MCF 10A (cell line): ENCODE measurements at regions not wholly inside any gene's neighbourhood (a gene's known extent, or its start where the extent isn't known, plus 50 kb on each side); places are given as distances from the start of the nearest gene placed in this dataset.

Experiments
- BruUV-seq: library from RNA; stranded (reverse); fragments of 400-500 nt; replicated peaks from 2 replicates; lab custom pipeline; 2021; lab: Mats Ljungman, UMichigan
- CTCF ChIA-PET: fragments of 300-600 bp; sonication (Branson Sonifier 250); formaldehyde crosslinking; extraction: SDS; loops from one replicate; lab custom pipeline; 2021; ENCODE audit warnings: antibody characterized with exemption, inconsistent platforms; lab: Yijun Ruan, JAX
- POLR2A ChIA-PET: fragments of 300-600, 350-650 bp; sonication (Branson Sonifier 250); formaldehyde crosslinking; extraction: SDS; loops from one replicate; lab custom pipeline; 2020; ENCODE audit warnings: antibody characterized with exemption, inconsistent platforms; lab: Yijun Ruan, JAX
- DNase-seq: peaks from one replicate; pipeline ENCODE4 v3.0.0-alpha.2; 2018; ENCODE audit not compliant: unreplicated experiment
- H3K27ac Mint-ChIP-seq: one replicate; pipeline ENCODE4 v1.8.0; 2022; ENCODE audit warnings: mild to moderate bottlenecking, low read depth, mixed read lengths; ENCODE audit not compliant: unreplicated experiment
- H3K27me3 Mint-ChIP-seq: one replicate; pipeline ENCODE4 v1.8.0; 2022; ENCODE audit warnings: mixed read lengths; ENCODE audit not compliant: insufficient read depth, unreplicated experiment
- H3K36me3 Mint-ChIP-seq: one replicate; pipeline ENCODE4 v1.8.0; 2022; ENCODE audit warnings: mild to moderate bottlenecking, moderate library complexity, mixed read lengths; ENCODE audit not compliant: insufficient read depth, unreplicated experiment
- H3K4me1 Mint-ChIP-seq: one replicate; pipeline ENCODE4 v1.8.0; 2022; ENCODE audit warnings: mixed read lengths; ENCODE audit not compliant: insufficient read depth, unreplicated experiment
- H3K4me3 Mint-ChIP-seq: one replicate; pipeline ENCODE4 v1.8.0; 2022; ENCODE audit warnings: mild to moderate bottlenecking, moderate library complexity, mixed read lengths; ENCODE audit not compliant: unreplicated experiment
- H3K9me3 Mint-ChIP-seq: one replicate; pipeline ENCODE4 v1.8.0; 2022; ENCODE audit warnings: mixed read lengths; ENCODE audit not compliant: unreplicated experiment
- intact Hi-C: fragments of 100-400 bp; cut with micrococcal nuclease; formaldehyde crosslinking; loops from 2 replicates; pipeline ENCODE4 v1.14.1; 2022
- TF ChIP-seq, protein P1 (sequence below): fragments of 200-600 bp; IDR thresholded peaks from one replicate; pipeline ENCODE4 v1.8.0; 2022; ENCODE audit warnings: antibody characterized with exemption, mild to moderate bottlenecking; ENCODE audit not compliant: unreplicated experiment

- Mint-ChIP-seq H3K36me3 (no peaks in the 10 kb centered on the region), H3K27ac (no peak overlapping the region), H3K9me3 (no peaks in the 10 kb centered on the region), H3K27me3 (no peaks in the 10 kb centered on the region), H3K4me3 (no peak overlapping the region), H3K4me1 (no peaks in the 10 kb centered on the region)
- ChIA-PET CTCF (no interaction called here), POLR2A (no interaction called here)
- DNase-seq: no peak
- TF ChIP-seq, protein P1, sequence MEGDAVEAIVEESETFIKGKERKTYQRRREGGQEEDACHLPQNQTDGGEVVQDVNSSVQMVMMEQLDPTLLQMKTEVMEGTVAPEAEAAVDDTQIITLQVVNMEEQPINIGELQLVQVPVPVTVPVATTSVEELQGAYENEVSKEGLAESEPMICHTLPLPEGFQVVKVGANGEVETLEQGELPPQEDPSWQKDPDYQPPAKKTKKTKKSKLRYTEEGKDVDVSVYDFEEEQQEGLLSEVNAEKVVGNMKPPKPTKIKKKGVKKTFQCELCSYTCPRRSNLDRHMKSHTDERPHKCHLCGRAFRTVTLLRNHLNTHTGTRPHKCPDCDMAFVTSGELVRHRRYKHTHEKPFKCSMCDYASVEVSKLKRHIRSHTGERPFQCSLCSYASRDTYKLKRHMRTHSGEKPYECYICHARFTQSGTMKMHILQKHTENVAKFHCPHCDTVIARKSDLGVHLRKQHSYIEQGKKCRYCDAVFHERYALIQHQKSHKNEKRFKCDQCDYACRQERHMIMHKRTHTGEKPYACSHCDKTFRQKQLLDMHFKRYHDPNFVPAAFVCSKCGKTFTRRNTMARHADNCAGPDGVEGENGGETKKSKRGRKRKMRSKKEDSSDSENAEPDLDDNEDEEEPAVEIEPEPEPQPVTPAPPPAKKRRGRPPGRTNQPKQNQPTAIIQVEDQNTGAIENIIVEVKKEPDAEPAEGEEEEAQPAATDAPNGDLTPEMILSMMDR: no peak
- intact Hi-C loops: no loop called here
- BruUV-seq: no TSS peak
Measured at GRCh38 chr4:123741906-123742305, 345.3 kb downstream of the SPRY1 start.

DNA sequence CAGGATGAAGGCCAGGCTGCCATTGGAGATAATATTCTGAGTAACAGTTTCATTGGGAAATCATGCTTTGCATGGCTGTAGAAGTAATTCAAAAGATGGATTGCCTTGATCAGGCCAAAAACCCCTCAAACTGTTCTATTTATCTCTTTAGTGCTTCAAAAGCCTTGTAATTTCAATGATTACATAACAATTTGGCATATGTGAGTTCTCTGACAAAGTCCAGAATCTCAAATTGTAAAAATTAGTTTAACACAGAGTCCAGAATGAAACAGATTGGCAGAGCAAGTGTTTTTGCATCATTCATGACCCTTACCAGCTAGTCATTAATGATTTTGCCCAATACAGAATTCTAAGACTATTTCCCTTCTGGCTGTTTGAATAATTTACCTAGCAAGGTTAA is 347.3 kb downstream of the SPRY1 start:
- BruUV-seq: no TSS peak
- no peaks in the 10 kb centered on the region for H3K36me3 Mint-ChIP-seq
- DNase-seq: no peak
- no peak overlapping the region for H3K4me3 Mint-ChIP-seq
- intact Hi-C loops: no loop called here
- CTCF ChIA-PET: interaction anchor here (1.1 kb wide), 1 partner anchor 29 kb away, joined by 3 read pairs; no protein-coding TSS in a partner anchor
- H3K27ac Mint-ChIP-seq: no peak overlapping the region
- H3K27me3 Mint-ChIP-seq: no peaks in the 10 kb centered on the region
- TF ChIP-seq, protein P1: no peak
- no peaks in the 10 kb centered on the region for H3K4me1 Mint-ChIP-seq
- no peaks in the 10 kb centered on the region for H3K9me3 Mint-ChIP-seq
- POLR2A ChIA-PET: no interaction called here

DNA sequence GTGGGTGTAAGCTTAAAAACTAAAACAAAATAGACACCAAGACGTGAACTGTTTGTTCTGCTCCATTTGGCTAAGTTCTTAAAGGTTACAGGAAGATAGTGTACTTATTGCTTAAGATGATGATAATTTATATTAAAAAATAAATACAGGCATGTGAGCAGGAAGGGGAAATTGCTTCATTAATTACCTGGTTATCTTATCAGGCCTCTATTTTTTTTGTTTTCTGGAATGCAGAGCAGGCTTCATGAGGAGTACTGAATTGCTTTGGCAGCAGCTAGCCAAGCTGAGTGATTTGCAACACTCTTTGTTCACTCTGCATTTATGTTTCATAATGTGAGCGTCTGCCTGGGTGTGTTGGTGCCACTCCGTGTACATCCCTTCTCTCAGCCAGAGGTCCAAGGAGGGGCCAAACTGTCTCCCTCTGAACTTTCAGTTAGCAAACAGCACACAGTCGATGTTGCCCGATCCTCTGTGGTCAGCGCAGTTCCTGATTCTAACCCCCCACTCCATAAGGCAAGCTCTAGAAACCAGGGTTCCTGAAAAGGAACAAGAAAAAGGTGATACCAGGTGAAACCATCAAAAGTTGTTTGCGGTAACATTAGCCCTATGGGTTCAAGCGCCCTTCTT is 348.2 kb downstream of the SPRY1 start:
- Mint-ChIP-seq H3K4me1 (no peaks in the 10 kb centered on the region), H3K9me3 (no peaks in the 10 kb centered on the region), H3K27me3 (no peaks in the 10 kb centered on the region), H3K36me3 (no peaks in the 10 kb centered on the region), H3K4me3 (no peak overlapping the region), H3K27ac (no peak overlapping the region)
- intact Hi-C loops: no loop called here
- BruUV-seq: no TSS peak
- ChIA-PET POLR2A (no interaction called here), CTCF (interaction anchor here (1.1 kb wide), 1 partner anchor 28 kb away, joined by 3 read pairs; no protein-coding TSS in a partner anchor)
- DNase-seq: no peak
- TF ChIP-seq, protein P1: no peak

- Mint-ChIP-seq H3K9me3 (no peaks in the 10 kb centered on the region), H3K4me3 (no peak overlapping the region), H3K27ac (no peak overlapping the region), H3K27me3 (no peaks in the 10 kb centered on the region), H3K4me1 (no peaks in the 10 kb centered on the region), H3K36me3 (no peaks in the 10 kb centered on the region)
- POLR2A ChIA-PET: no interaction called here
- intact Hi-C loops: no loop called here
- TF ChIP-seq, protein P1: no peak
- BruUV-seq: no TSS peak
- DNase-seq: no peak
- CTCF ChIA-PET: interaction anchor here (0.6 to 1.6 kb wide), 3 partner anchors 26 to 421 kb away, joined by 3 to 7 read pairs (median 5); no protein-coding TSS in a partner anchor
Measured at GRCh38 chr4:123747016-123747415, 350.4 kb downstream of the SPRY1 start.
